ENCODE measurements at regions not wholly inside any gene's neighbourhood (a gene's known extent, or its start where the extent isn't known, plus 50 kb on each side); places are given as distances from the start of the nearest gene placed in this dataset.

DNA sequence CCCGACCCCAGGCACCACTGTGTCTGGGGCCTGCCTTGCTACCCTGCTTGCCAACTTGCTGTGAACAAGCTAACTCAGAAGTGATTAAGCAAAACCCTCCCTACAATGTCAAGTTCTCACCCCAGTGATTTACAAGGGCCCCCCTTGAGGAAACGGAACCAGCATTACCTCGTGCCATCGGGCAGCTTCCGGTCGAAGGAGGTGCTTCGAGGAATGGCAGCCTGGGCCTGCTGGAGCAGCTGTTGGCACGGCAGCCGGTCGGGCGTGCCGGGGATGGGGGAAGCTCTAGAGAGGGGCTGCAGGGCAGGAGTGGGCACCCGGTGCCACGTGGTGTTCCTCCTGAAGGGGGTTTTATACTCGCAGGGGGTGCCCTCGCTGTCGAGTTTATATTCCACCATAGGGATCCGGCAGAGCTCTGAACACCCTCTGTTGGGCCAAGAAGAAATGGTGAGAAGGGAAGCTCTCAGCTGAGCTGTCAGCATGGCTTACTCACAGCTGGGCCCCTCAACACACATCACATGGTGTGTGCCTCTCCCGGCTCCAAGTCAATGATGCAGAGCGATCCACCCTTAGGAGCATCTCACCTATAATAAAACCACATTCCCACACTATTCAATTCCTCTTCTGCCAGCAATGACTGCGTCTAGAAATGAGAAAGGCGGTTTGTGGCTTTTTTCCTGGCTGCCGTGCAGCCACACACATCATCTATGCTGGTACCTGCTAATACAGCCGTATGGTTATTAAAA lies 184.4 kb downstream of the SIPA1L2 start:
- no peak for DNase-seq (ENCODE audit: low read depth)

DNA sequence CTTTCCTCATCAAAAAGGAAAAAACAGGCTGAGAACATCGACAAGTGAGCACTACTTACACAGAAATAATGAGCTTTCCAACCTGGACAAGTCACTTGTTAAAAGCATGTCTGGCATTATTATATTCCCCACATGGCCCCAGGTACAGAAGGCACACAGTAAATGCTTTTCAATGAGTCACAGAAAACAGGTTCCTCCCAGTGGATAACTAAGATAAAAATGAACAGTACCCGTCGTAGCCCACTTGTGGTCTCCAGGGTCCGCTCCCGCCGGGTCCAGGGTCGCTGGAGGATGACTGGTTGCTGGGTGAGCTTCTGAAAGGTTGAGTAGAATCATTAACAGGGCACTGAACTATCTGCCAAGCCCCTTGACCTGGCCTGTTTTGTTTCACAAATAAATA lies 186.6 kb downstream of the SIPA1L2 start:
- no peak for DNase-seq (ENCODE audit: low read depth)

DNA sequence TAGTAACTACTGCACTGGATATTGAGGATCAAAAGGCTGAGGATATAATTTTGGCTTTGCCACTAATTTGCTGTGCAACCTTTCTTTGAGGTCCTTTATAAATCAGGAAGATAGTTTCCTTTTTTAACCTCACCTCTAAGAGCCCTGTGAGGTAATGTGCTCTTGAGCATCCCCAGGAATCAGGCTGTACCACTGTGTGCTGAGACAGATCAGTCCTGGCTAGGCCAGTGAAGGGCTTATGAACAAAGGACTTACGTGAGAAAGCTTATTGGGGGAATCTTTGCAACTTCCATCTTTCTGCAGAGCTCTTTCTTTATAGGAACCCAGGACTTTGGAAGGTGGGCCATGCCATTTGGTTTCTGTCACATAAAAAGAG lies 188.9 kb downstream of the SIPA1L2 start:
- DNase-seq (ENCODE audit: low read depth), result no peak

DNA sequence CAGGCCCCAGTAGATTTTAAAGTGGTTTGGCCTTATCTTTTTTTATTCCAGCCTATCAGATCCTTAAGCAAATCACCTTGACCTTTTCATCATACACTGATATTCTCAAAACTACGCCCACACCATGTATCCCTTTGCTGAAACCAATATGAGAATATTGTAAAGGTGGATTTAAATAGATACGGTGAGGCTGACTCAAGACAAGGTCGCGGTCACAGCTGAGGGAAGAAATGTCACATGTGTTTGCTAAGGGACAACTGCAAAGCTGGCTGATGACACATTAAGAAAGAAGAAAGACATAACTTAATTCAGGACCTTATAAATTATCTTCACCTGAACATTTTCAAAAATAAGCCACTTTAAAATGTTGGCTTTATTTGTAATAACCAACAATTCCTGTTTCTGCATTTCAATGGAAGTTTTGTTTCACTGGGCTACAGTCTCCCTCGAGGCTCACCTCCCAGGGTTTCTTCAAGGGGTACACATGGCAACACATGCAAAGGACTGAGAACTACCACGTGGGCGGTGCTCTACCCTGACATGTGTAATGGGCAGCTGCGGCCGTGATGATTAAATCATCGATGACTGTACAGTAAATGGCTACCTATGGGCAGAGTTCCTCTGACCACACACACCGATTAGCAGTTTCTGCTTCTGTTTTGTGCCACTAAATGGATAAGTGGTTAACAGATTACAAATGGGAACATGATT lies 189.5 kb downstream of the SIPA1L2 start:
- no peak for DNase-seq (ENCODE audit: low read depth)

DNA sequence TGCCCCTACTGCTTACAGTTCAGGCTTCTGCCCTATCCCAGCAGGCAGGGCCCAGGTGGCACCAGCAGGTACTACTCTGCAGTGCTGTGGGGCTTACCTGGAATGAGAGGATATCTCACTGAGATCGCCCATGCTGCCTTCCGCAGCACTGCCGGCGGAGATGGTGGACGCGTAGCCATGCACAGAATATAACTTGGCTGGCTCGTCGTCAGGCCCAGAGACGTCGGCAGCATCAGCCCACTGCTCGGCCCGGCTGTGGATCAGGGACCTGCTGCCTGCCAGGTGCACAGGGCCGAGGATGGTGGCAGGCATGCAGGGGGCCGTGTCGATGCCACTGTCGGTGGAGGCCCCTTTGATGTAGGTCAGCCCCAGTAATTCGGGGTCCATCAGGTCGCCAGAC lies 190.9 kb downstream of the SIPA1L2 start:
- DNase-seq (ENCODE audit: low read depth), result no peak

DNA sequence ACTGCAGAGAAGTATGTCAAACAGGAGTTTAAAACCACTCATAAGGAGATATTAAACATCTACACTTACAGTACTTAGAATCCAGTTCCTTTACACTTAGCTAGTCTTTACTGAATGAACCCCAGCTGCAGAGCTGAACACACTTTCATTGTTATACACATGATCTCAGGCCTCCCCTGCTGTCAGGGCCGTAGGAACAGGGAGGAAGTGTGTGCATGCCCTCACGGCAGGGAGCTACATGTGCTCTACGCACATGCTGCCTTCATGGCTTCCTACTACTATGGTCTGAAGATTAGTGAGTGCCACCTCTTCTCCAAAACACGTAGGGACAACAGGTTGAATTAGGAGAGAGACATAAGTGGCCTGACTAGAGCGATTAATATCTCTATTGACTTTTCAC lies 191.5 kb downstream of the SIPA1L2 start:
- no peak for DNase-seq (ENCODE audit: low read depth)

DNA sequence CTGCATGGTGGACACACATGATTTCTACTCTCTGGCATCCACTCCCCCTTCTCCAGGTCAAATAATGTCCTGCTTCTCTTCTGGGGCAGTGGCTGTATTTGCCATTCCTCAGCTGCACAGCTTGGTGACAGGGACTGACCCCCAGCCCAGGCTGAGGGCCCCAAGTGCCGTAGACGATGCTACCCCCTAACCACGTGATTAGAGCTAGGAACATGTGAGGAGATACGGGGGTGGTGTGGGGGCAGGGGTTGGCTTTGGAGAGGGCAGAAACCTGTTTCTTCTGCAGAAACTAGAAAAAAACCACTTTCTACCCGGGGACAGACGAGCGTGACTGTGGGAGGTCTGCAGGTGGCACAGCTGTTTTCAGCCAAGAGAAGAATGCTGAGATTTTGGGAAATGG lies 192.4 kb downstream of the SIPA1L2 start:
- DNase-seq (ENCODE audit: low read depth), result no peak

DNA sequence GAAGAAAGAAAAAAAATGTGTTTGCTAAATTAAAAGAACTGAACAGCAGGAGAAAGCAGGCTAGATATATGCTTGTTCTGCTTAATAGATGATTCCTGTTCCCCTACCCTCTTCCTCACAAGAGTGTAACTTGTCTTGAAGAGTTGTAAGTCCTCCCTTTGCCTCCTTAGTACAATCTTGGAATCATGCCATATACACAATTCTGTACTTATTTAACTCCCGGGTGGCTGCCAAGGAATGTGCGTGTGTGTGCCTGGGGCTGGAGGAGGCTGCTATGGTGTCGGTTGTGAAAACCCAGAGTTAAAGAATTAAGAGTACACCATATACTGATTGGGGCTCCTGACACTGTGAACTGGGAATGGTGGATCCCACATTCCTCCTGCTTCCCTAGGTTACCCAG lies 194.2 kb downstream of the SIPA1L2 start:
- no peak for DNase-seq (ENCODE audit: low read depth)

DNA sequence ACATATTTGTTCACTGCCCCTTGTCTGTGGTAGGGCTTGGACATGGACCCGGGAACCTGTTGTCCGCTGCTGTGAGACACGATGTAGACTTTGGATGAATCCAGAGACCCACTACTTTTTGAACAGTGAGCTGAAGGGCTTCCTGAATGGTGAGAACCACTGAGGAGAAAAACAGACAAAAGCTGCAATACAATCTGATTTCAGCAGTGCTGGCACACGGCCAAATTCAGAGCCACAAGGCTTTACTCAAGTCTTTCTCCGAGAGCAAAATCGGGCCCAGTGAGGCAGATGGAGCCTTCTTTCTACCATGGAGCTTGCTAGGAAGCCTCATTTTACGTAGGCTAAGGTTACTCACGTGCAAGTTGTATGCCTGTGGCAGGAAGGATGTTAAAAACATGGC lies 197.6 kb downstream of the SIPA1L2 start:
- no peak for DNase-seq (ENCODE audit: low read depth)

DNA sequence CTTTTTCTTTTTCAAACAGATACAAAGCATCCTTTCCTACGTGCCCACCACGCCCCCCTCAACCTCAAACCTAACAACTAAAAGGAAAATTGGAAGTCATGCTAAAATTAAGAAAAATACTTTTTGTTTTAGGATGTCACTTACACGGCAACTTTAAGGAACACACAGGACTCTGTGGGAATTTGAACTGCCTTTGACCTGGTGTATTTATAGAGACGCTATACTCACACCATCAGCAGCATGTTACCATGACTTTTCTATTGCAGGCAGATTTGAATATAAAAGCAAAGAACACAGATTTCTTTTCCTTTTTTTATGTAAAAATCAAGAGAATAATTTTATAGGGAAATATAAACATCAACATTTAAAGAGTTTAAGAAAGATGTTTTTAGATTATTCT lies 198.2 kb downstream of the SIPA1L2 start:
- DNase-seq (ENCODE audit: low read depth), result no peak

DNA sequence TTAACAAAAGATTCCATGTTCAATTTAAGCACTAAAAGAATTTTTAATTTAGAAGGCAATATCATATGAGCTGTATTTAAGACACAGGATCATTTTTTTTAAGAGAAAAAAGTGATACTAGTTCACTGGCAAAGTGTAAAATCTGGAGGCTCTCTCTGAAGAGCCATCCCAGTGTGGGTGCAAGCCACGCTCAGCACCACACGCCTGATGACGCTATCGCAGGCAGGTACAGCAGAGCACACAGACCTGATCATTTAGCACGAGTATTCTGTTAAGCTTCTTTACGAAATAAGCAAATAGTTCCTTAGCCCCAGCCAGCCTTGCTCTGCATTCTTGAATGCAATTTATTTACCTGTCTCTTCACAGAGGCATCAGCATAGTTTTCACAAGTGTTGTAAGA lies 198.6 kb downstream of the SIPA1L2 start:
- DNase-seq (ENCODE audit: low read depth), result no peak

DNA sequence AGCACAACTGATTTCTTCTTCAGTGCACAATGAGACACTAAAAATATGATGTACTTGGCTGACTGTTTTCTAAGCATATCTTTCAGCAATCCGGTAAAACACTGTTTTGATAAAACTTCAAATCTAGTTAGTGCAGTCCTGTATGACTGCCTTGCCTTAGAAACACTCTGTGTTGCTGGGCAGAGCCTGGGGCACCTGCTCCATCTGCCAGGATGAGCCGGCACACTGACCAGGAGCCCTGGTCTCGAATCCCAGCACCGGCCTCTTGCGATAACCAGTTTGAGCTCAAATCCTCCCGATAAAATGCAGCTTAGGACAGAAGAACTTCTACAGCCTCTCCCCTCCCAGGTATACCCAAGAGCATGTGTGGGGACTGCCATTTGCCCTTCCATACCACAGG lies 199.5 kb downstream of the SIPA1L2 start:
- DNase-seq (ENCODE audit: low read depth), result no peak

DNA sequence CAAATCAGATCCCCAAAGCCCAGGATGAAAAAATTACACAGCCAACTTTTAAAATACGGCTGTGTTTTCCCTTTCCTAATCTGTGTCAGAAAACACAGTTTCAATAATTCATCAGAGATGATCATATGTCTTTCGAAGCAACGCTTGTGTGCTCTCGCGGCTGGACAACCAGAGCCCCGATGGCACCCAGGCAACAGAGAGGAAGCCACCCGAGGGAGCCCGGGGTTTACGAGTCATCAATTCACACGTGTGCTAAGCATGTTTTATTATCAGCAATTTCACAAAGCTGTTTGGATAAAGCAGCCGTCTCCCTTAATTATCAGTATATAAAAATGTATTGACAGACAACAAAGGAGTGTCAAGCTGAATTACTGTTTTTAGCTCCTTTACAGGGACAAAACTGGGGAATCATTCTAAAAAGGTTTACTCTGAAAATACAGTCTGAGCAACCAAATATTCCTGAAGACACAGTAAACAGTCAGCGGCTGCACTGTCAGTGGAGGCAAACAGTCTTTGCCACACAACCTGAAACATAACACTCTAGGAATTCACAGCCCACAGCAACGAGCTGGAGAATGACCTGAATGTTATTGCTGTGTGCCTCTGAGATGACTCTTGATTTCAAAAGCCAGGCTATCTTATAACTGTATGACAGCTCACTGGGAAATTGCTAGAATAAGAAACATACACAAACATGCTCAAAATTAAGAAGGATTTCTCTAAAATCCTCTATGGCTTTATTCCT lies 201.0 kb downstream of the SIPA1L2 start:
- no peak for DNase-seq (ENCODE audit: low read depth)

DNA sequence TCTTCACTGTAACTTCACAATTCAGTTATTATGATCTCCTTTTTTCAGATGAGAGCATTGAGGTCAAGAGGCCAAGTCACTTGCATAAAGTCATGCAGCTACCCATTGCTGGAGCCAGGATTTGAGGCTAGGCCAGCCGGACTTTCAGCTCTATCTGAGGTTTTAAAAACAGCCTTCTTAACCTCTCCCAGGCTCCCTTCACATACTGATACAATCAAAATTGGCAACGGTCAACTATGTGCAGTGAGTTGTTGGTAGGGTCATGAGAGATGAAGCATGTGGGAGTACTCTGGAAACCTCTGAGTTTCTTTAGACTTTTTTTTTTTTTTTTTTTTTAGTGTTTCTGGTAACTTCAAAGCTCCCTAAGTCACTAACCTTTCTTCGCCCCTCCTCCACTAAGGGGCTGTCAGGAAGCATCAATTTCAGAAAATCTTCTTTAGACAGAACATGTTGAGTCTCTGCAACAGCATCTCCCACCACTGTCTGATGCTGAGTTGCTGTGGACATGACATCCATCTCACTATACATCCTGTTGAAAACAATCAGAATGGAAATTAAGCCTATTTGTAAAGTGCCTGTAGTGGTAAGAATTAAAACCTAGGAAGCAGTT lies 201.8 kb downstream of the SIPA1L2 start:
- DNase-seq (ENCODE audit: low read depth), result no peak

DNA sequence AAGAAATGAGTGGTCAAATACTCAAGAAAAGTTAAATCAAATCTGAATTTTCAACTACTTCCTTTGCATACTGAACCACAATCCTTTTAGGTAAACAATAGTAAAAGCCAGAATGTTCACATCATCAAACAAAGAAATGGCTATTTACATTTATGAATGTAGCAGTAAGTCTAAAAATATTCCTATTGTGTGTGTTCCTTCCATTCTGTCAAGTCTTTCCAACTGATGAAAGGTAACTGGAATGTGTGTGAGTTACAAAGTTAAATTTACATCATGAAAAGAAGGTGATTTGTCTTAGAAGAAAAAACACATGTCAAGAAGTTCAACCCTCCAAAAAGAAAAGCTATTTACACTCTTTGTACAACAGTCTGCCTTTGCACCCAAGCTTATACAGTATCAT lies 203.1 kb downstream of the SIPA1L2 start:
- DNase-seq (ENCODE audit: low read depth), result no peak

DNA sequence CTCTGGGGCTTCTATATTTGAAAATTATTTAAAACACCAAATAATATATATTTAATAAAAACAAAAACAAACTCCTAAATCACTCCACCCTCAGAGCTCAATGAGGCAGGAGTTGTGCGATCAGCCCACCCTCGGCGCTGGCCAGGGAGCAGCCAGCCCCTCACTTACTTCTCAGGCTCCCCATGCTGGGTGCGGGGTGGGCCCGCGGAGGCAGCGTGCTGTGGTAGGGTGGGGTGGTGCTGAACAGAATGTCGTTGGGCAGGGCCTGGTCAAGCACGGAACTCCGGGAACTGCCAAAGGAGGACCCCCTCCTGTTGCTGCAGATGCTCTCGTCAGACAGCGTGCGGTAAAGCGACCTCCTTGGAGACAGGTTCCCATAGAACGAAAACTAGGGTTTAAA lies 204.5 kb downstream of the SIPA1L2 start:
- no peak for DNase-seq (ENCODE audit: low read depth)

DNA sequence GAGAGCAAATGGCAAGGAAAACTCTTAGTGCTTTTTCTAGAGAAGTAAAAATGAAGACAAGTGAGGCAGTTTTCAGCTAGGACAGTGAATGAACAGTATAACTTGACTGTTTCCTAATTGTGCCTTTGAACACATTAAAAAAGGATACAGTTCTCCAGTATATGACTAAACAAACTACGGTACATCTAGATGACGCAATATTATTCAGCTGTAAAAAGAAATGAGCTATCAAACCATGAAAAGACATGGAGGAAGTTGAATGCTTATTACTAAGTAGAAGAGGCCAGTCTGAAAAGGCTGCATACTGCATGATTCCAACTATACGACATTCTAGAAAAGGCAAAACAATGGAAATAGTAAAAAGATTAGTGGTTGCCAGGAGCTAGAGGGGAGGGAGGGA lies 206.3 kb downstream of the SIPA1L2 start:
- DNase-seq (ENCODE audit: low read depth), result no peak

DNA sequence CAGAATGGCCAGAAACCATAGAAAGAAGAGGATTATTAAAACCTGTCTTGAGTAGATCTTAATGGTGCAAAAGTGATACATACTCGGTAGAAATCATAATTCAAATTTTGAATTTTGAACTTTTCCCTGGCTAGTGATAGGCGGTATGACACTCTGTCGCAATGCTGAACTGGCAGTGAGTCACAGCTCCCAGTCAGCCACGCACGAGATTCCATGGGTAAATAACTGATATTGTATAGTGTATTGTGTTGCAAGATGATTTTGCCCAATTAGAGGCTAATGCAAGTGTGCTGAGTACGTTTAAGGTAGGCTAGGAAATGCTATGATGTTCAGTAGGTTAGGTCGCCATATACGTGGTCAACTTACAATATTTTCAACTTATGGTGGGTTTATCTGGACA lies 207.0 kb downstream of the SIPA1L2 start:
- no peak for DNase-seq (ENCODE audit: low read depth)

DNA sequence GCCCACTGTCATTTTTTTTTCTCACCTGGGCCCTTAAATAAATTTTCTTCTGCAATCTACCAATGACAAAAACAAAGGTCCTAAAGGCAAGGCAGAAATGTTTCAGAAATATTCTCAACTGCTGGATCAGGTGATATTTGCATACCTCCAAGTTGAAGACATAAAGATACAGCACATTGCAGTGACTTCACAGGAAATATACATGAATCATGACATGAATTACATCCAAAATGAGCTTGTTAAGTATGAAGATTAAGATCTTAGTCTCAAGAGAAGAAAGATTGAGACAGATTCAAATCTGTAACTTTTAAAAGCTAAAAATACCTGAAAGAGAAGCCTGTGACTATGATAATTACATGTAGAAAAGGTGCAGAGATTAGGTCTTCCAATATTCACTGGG lies 207.8 kb downstream of the SIPA1L2 start:
- no peak for DNase-seq (ENCODE audit: low read depth)

DNA sequence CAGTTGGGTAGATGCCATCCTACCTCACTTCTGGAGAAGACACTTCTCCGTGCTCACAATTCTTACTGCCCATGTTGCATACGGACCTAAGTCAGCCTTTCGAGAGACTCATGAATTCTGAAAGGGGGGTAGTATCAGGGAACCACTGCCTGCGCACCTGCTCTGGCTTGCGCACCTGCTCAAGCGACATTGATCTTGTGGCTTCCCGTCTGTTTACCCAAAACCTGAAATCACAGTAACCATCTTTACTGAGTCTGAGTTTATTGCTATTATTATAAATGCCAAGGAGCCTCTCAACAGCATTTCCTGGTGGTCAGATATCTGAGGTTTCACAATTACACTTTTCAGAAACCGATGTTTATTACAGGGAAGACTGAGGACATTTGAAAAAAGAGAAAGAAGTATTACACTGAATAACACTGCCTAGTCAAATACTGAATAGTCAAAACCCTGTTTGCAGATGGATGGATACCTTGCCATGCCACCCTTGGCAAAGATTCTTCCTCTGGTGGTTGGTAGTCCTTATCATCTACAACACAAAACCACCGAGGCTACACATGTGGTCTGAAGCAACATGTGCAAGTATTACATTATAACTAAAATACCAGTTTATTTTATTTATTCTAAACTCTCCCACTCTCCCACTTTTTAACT lies 208.7 kb downstream of the SIPA1L2 start:
- DNase-seq (ENCODE audit: low read depth), result no peak

DNA sequence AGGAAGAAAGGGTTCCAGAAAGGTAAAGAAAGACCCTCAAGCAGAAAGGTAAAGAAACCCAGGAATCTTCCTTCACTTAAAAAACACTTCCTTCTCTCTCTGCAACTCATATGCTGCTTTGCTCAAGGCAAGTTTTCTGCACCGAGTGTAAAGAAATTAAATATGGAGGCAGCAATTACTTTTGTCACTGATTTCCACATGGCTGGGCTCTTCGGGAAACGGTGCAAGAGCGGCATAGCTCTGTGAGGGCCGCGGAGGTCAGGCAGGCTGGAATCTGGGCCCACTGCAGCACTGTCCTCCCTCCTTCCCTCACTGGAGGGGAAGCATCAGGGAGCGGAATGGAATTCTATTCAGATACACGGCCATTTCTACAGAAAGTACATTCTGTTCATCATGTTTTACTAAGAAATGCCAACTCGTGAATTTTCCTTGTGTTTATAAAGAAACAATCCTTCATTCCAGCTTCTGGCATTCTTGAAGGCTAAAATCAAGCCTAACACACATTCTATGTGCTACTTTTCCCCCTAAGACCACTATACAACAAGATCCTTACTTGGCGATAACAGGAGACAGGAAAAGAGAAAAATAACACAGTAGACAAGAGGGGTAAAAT lies 212.2 kb downstream of the SIPA1L2 start:
- no peak for DNase-seq (ENCODE audit: low read depth)

DNA sequence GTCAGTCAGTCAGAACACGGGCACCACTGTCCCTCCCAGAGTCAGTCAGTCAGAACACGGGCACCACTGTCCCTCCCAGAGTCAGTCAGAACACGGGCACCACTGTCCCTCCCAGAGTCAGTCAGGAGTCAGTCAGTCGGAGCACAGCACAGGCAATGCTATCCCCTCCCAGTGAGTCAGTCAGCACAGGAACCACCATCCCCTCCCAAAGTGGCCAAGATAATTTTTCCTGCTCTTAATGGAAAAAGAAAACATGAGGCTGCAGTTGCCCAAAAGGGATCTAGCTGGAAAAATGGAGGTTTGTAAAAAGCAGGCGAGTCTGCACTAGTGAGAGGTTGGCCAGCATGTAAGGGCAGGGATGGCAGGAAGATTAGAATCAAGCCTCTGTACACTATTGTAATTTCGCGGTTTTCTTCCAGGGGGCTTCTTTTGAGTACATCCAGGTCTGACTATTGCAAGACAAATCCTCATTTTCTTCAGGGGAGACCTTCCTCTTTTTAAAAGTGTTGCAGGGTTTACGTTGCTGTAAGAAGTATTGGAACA lies 213.8 kb downstream of the SIPA1L2 start:
- no peak for DNase-seq (ENCODE audit: low read depth)
